ENCODE measurements at regions not wholly inside any gene's neighbourhood (a gene's known extent, or its start where the extent isn't known, plus 50 kb on each side); places are given as distances from the start of the nearest gene placed in this dataset.

- no peak for DNase-seq
These were observed 161.2 kb upstream of the PITX1 start for GRCh38 chr5:135195270-135195608.

GRCh38 chr5:135194573-135195269 lies 160.7 kb upstream of the PITX1 start:
- no peak for DNase-seq

- DNase-seq = no peak
These were observed 160.1 kb upstream of the PITX1 start for GRCh38 chr5:135194126-135194488.

- DNase-seq = no peak
These were observed 159.4 kb upstream of the PITX1 start for GRCh38 chr5:135193213-135194125.

- DNase-seq = no peak
These were observed 158.3 kb upstream of the PITX1 start for GRCh38 chr5:135192351-135192750.

GRCh38 chr5:135191084-135191826 lies 157.2 kb upstream of the PITX1 start:
- peak; percentile 78 for DNase-seq

GRCh38 chr5:135190416-135191083 lies 156.5 kb upstream of the PITX1 start:
- no peak for DNase-seq

GRCh38 chr5:135189024-135189423 lies 155.0 kb upstream of the PITX1 start:
- DNase-seq = no peak

GRCh38 chr5:135188233-135188914 lies 154.3 kb upstream of the PITX1 start:
- no peak for DNase-seq

- DNase-seq = no peak
These were observed 152.9 kb upstream of the PITX1 start for GRCh38 chr5:135186662-135187522.

GRCh38 chr5:135185481-135186065 lies 151.5 kb upstream of the PITX1 start:
- DNase-seq = peak; percentile 72

GRCh38 chr5:135184646-135185045 lies 150.6 kb upstream of the PITX1 start:
- DNase-seq = no peak

GRCh38 chr5:135183464-135183863 lies 149.4 kb upstream of the PITX1 start:
- DNase-seq = no peak

GRCh38 chr5:135182675-135183074 lies 148.6 kb upstream of the PITX1 start:
- DNase-seq = no peak

GRCh38 chr5:135181653-135182052 lies 147.6 kb upstream of the PITX1 start:
- DNase-seq = no peak

- DNase-seq = peak; percentile 69
These were observed 145.4 kb upstream of the PITX1 start for GRCh38 chr5:135179308-135179980.

- DNase-seq = no peak
These were observed 144.6 kb upstream of the PITX1 start for GRCh38 chr5:135178476-135179155.

GRCh38 chr5:135177591-135177990 lies 143.6 kb upstream of the PITX1 start:
- DNase-seq = no peak

- DNase-seq = no peak
These were observed 143.0 kb upstream of the PITX1 start for GRCh38 chr5:135176991-135177390.

Data from NCI-H2029 (cell line).